Upper lobe of left lung (tissue), 6 donors: ENCODE measurements at regions not wholly inside any gene's neighbourhood (a gene's known extent, or its start where the extent isn't known, plus 50 kb on each side); places are given as distances from the start of the nearest gene placed in this dataset.

Experiments
- ATAC-seq, 2 donors: fragments of 200-7000 bp; cut with Tn5 transposase; one replicate each; pipeline ENCODE4 v1.9.1; 2022; ENCODE audit warnings: mild to moderate bottlenecking in 2 of 2, moderate library complexity in 2 of 2; ENCODE audit not compliant: low FRiP score in 2 of 2
- DNase-seq, 2 donors: peaks; one replicate each; pipeline ENCODE4 v3.0.0-alpha.2; 2019 to 2020
- H3K27ac ChIP-seq, 4 donors: fragments of 200-600 bp; sonication (generic); one replicate each; pipeline ENCODE4 v1.5.1; 2016 to 2019
- H3K27me3 ChIP-seq, 4 donors: fragments of 200-600 bp; sonication (generic); one replicate each; pipeline ENCODE4 v1.5.1; 2017 to 2019
- H3K36me3 ChIP-seq, 4 donors: fragments of 200-600 bp; sonication (generic); one replicate each; pipeline ENCODE4 v1.5.1; 2016 to 2019
- H3K4me1 ChIP-seq, 4 donors: fragments of 200-600 bp; sonication (generic); one replicate each; pipeline ENCODE4 v1.5.1; 2018 to 2019
- H3K4me3 ChIP-seq, 4 donors: fragments of 200-600 bp; sonication (generic); one replicate each; pipeline ENCODE4 v1.5.1; 2017 to 2019; ENCODE audit warnings: mild to moderate bottlenecking in 2 of 4, moderate library complexity in 1 of 4
- H3K9me3 ChIP-seq, 4 donors: fragments of 200-600 bp; sonication (generic); one replicate each; pipeline ENCODE4 v1.5.1; 2018 to 2019
- CTCF ChIP-seq, 6 experiments: fragments of 450-650 bp in 4 of 6; fragments of 200-600 bp in 2 of 6; sonication (generic) in 2 of 6; IDR thresholded peaks; one replicate each; pipeline ENCODE4 v1.5.1; 2016 to 2019; ENCODE audit warnings: antibody characterized with exemption in 6 of 6
- EP300 ChIP-seq, 4 donors: sonication (generic); formaldehyde crosslinking; IDR thresholded peaks; one replicate each; pipeline ENCODE4 v1.5.1; 2017; ENCODE audit warnings: antibody characterized with exemption in 4 of 4, control low read depth in 2 of 4
- POLR2A ChIP-seq, 4 donors: fragments of 450-650 bp; IDR thresholded peaks; one replicate each; pipeline ENCODE4 v1.5.1; 2016 to 2017; ENCODE audit warnings: antibody characterized with exemption in 4 of 4, mild to moderate bottlenecking in 2 of 4
- POLR2AphosphoS5 ChIP-seq, 2 donors: sonication (generic); formaldehyde crosslinking; IDR thresholded peaks; one replicate each; pipeline ENCODE4 v1.5.1; 2017; ENCODE audit warnings: antibody characterized with exemption in 2 of 2
- WGBS, 2 donors: methylation state at CpG; one replicate each; pipeline ENCODE4 v1.1.5; 2017 to 2018; 5-methylcytosine and 5-hydroxymethylcytosine counted together
- donor health status: DM: no; HTN: no; CAD: no; lungs with moderate emphysema.
- donor health status: DM: no; HTN: yes; CAD: no; lungs with severe emphysema.

- Histone ChIP-seq H3K27me3 (peaks cover 0 to 97% (median 38%) of the 10 kb centered on the region in 4 donors), H3K4me3 (no peak overlapping the region), H3K4me1 (peaks cover 13 to 30% (median 26%) of the 10 kb centered on the region in 4 donors), H3K9me3 (peaks cover 0 to 16% (median 5%) of the 10 kb centered on the region in 4 donors), H3K27ac (no peak overlapping the region), H3K36me3 (no peaks in the 10 kb centered on the region)
- ATAC-seq, result no peak
- 20% methylated on average over 34 to 36 of the region's 36 CpGs for WGBS, 2 donors
- peak in 1 of 2 donors; percentile 53 for DNase-seq
- TF ChIP-seq POLR2AphosphoS5 (IDR thresholded peaks at IDR 0.05) (no peak), EP300 (IDR thresholded peaks at IDR 0.05) (no peak), POLR2A (IDR thresholded peaks at IDR 0.05) (no peak), CTCF (IDR thresholded peaks at IDR 0.05) (no peak)
Measured at GRCh38 chr7:25860275-25861163, 291.5 kb upstream of the NFE2L3 start.

GRCh38 chr7:25861164-25861496, 290.9 kb upstream of the NFE2L3 start:
- no peaks in the 10 kb centered on the region for H3K36me3 ChIP-seq
- no peak for DNase-seq

GRCh38 chr7:25861601-25862260, 290.3 kb upstream of the NFE2L3 start:
- whole genome bisulfite sequencing, 2 donors, result 10 to 12% methylated on average over 15 of the region's 15 CpGs
- Histone ChIP-seq H3K4me1 (peaks cover 13 to 24% (median 21%) of the 10 kb centered on the region in 4 donors), H3K36me3 (no peaks in the 10 kb centered on the region), H3K27ac (no peak overlapping the region), H3K4me3 (peak overlapping the region in 3 of 4 donors; percentile 3 to 19 (median 17)), H3K9me3 (peaks cover 0 to 16% (median 4%) of the 10 kb centered on the region in 4 donors), H3K27me3 (peaks cover 0 to 96% (median 36%) of the 10 kb centered on the region in 4 donors)
- ATAC-seq (no peak), DNase-seq (no peak)
- TF ChIP-seq EP300 (IDR thresholded peaks at IDR 0.05) (no peak), POLR2AphosphoS5 (IDR thresholded peaks at IDR 0.05) (no peak), POLR2A (IDR thresholded peaks at IDR 0.05) (no peak), CTCF (IDR thresholded peaks at IDR 0.05) (no peak)

More at GRCh38 chr7:25861164-25861496, 290.9 kb upstream of the NFE2L3 start:
- Histone ChIP-seq H3K4me1 (peaks cover 13 to 30% (median 26%) of the 10 kb centered on the region in 4 donors), H3K9me3 (peaks cover 0 to 16% (median 4%) of the 10 kb centered on the region in 4 donors), H3K4me3 (no peak overlapping the region), H3K27ac (no peak overlapping the region), H3K27me3 (peaks cover 0 to 96% (median 38%) of the 10 kb centered on the region in 4 donors)
- WGBS, 2 donors, result 29 to 30% methylated on average over 7 of the region's 7 CpGs
- TF ChIP-seq POLR2AphosphoS5 (IDR thresholded peaks at IDR 0.05) (no peak), CTCF (IDR thresholded peaks at IDR 0.05) (no peak), EP300 (IDR thresholded peaks at IDR 0.05) (no peak), POLR2A (IDR thresholded peaks at IDR 0.05) (no peak)
- no peak for ATAC-seq

- no peak overlapping the region for H3K27ac ChIP-seq
- H3K36me3 ChIP-seq, result no peaks in the 10 kb centered on the region
- DNase-seq (peak; percentile 68 to 93), ATAC-seq (peak; percentile 94 to 96)
- peak overlapping the region in 3 of 4 donors; percentile 3 to 19 (median 17) for H3K4me3 ChIP-seq
- TF ChIP-seq POLR2A (IDR thresholded peaks at IDR 0.05) (no peak), POLR2AphosphoS5 (IDR thresholded peaks at IDR 0.05) (peak in 1 of 2 donors; percentile 65), EP300 (IDR thresholded peaks at IDR 0.05) (no peak)
- WGBS, 2 donors, result 2 to 3% methylated on average over 28 to 45 of the region's 45 CpGs
- H3K4me1 ChIP-seq, result peaks cover 8 to 19% (median 15%) of the 10 kb centered on the region in 4 donors
- peaks cover 0 to 93% (median 36%) of the 10 kb centered on the region in 4 donors for H3K27me3 ChIP-seq
- H3K9me3 ChIP-seq, result peaks cover 0 to 16% (median 4%) of the 10 kb centered on the region in 4 donors
Measured at GRCh38 chr7:25862261-25863004, 289.6 kb upstream of the NFE2L3 start.
